ENCODE measurements at regions not wholly inside any gene's neighbourhood (a gene's known extent, or its start where the extent isn't known, plus 50 kb on each side); places are given as distances from the start of the nearest gene placed in this dataset.
"Not testable (repeated sequence)": the region's sequence is repeated elsewhere in the genome, so short reads cannot be mapped to it uniquely, and the experiment has no call there.

GRCh38 chr15:31598620-31599019 lies 272.0 kb downstream of the KLF13 start:
- no peak for DNase-seq (ENCODE audit: low read depth)

GRCh38 chr15:31605467-31605931 lies 278.9 kb downstream of the KLF13 start:
- no peak for DNase-seq (ENCODE audit: low read depth)

- DNase-seq (ENCODE audit: low read depth) = no peak
These were observed 279.6 kb downstream of the KLF13 start for GRCh38 chr15:31606194-31606669.

- no peak for DNase-seq (ENCODE audit: low read depth)
These were observed 280.4 kb downstream of the KLF13 start for GRCh38 chr15:31606931-31607497.

- DNase-seq (ENCODE audit: low read depth) = no peak
These were observed 281.0 kb downstream of the KLF13 start for GRCh38 chr15:31607656-31608055.

- DNase-seq (ENCODE audit: low read depth) = no peak
These were observed 282.6 kb downstream of the KLF13 start for GRCh38 chr15:31609258-31609681.

- DNase-seq (ENCODE audit: low read depth) = no peak
These were observed 283.3 kb downstream of the KLF13 start for GRCh38 chr15:31609906-31610305.

GRCh38 chr15:31615643-31616415 lies 289.2 kb downstream of the KLF13 start:
- no peak for DNase-seq (ENCODE audit: low read depth)

GRCh38 chr15:31623297-31623696 lies 296.7 kb downstream of the KLF13 start:
- not testable (repeated sequence) for DNase-seq (ENCODE audit: low read depth)

- not testable (repeated sequence) for DNase-seq (ENCODE audit: low read depth)
These were observed 297.5 kb downstream of the KLF13 start for GRCh38 chr15:31624115-31624514.

- DNase-seq (ENCODE audit: low read depth) = not testable (repeated sequence)
These were observed 309.1 kb downstream of the KLF13 start for GRCh38 chr15:31635715-31636114.

- DNase-seq (ENCODE audit: low read depth) = not testable (repeated sequence)
These were observed 310.3 kb downstream of the KLF13 start for GRCh38 chr15:31636911-31637310.

- not testable (repeated sequence) for DNase-seq (ENCODE audit: low read depth)
These were observed 317.3 kb downstream of the KLF13 start for GRCh38 chr15:31643955-31644354.

GRCh38 chr15:31644761-31645160 lies 318.1 kb downstream of the KLF13 start:
- DNase-seq (ENCODE audit: low read depth) = not testable (repeated sequence)

- not testable (repeated sequence) for DNase-seq (ENCODE audit: low read depth)
These were observed 320.7 kb downstream of the KLF13 start for GRCh38 chr15:31647337-31647826.

- not testable (repeated sequence) for DNase-seq (ENCODE audit: low read depth)
These were observed 323.0 kb downstream of the KLF13 start for GRCh38 chr15:31649634-31650033.

GRCh38 chr15:31650055-31650701 lies 323.5 kb downstream of the KLF13 start:
- peak; percentile 18 for DNase-seq (ENCODE audit: low read depth)

GRCh38 chr15:31656915-31657314 lies 330.3 kb downstream of the KLF13 start:
- DNase-seq (ENCODE audit: low read depth) = not testable (repeated sequence)

- DNase-seq (ENCODE audit: low read depth) = no peak
These were observed 334.2 kb downstream of the KLF13 start for GRCh38 chr15:31660816-31661215.

GRCh38 chr15:31665732-31666131 lies 339.1 kb downstream of the KLF13 start:
- DNase-seq (ENCODE audit: low read depth) = not testable (repeated sequence)

GRCh38 chr15:31669158-31669908 lies 342.7 kb downstream of the KLF13 start:
- DNase-seq (ENCODE audit: low read depth) = not testable (repeated sequence)

- not testable (repeated sequence) for DNase-seq (ENCODE audit: low read depth)
These were observed 346.6 kb downstream of the KLF13 start for GRCh38 chr15:31673263-31673662.

Data from stimulated activated CD8-positive, alpha-beta memory T cell treated with anti-CD3 and anti-CD28 coated beads, Interleukin-7, amount 100 ng/mL, for 24 hours (primary cell).